Gastrocnemius medialis (tissue), 4 donors: ENCODE measurements at regions not wholly inside any gene's neighbourhood (a gene's known extent, or its start where the extent isn't known, plus 50 kb on each side); places are given as distances from the start of the nearest gene placed in this dataset.
A peak's percentile ranks its signal among the peaks of the same experiment; 100 is the strongest.

ENCODE experiments used
- ATAC-seq, 2 donors: fragments of 150-250 bp; one replicate each; pipeline ENCODE4 v1.9.1; 2016
- DNase-seq, 2 donors: peaks; one replicate each; pipeline ENCODE4 v3.0.0-alpha.2; 2019
- H3K27ac ChIP-seq, 4 donors: fragments of 200-600 bp; sonication (generic); 1 replicate in 1 of 4; 2 replicates in 3 of 4; pipeline ENCODE4 v1.5.1; 2016 to 2018; ENCODE audit warnings: mild to moderate bottlenecking in 2 of 4, moderate library complexity in 1 of 4
- H3K27me3 ChIP-seq, 3 donors: fragments of 200-600 bp; sonication (generic) in 2 of 3; 1 replicate in 1 of 3; 2 replicates in 2 of 3; pipeline versions ENCODE4 v1.5.1 to v1.6.0; 2016 to 2019; ENCODE audit warnings: mild to moderate bottlenecking in 1 of 3, moderate library complexity in 1 of 3
- H3K36me3 ChIP-seq, 2 donors: fragments of 200-600 bp; sonication (generic) in 1 of 2; one replicate each; pipeline ENCODE4 v1.5.1; 2017 to 2018
- H3K4me1 ChIP-seq, 2 donors: fragments of 200-600 bp; sonication (generic) in 1 of 2; one replicate each; pipeline ENCODE4 v1.5.1; 2016 to 2017; ENCODE audit warnings: mild to moderate bottlenecking in 2 of 2
- H3K4me3 ChIP-seq, 4 donors: fragments of 200-600 bp; sonication (generic) in 3 of 4; 1 replicate in 1 of 4; 2 replicates in 3 of 4; pipeline ENCODE4 v1.5.1; 2016 to 2019; ENCODE audit warnings: mild to moderate bottlenecking in 2 of 4
- H3K9me3 ChIP-seq, 3 donors: fragments of 200-600 bp; sonication (generic) in 2 of 3; 1 replicate in 1 of 3; 2 replicates in 2 of 3; pipeline ENCODE4 v1.5.1; 2016 to 2019
- POLR2A ChIP-seq, 2 donors: fragments of 450-650 bp; IDR thresholded peaks; one replicate each; pipeline ENCODE4 v1.6.1; 2017; ENCODE audit warnings: antibody characterized with exemption in 2 of 2, mild to moderate bottlenecking in 2 of 2, moderate library complexity in 2 of 2
- in situ Hi-C, 4 donors: fragments of 200-750 bp; cut with MboI; loops; one replicate each; pipeline versions ENCODE4 v1.15.0 to v1.8.0; 2017; ENCODE audit warnings: low sequenced_read_pairs in 4 of 4
- intact Hi-C: fragments of 100-400 bp; cut with DNase I; formaldehyde crosslinking; loops from one replicate; pipeline ENCODE4 v1.15.1; 2023; ENCODE audit warnings: low total_unique reads
- TF ChIP-seq, protein P1 (sequence below), 5 experiments: fragments of 450-650 bp in 3 of 5; fragments of 200-600 bp in 2 of 5; sonication (generic) in 2 of 5; IDR thresholded peaks in 4 of 5; conservative IDR thresholded peaks in 1 of 5; 1 replicate in 4 of 5; 2 replicates in 1 of 5; pipeline ENCODE4 v1.5.1; 2016 to 2019; ENCODE audit warnings: antibody characterized with exemption in 5 of 5, mild to moderate bottlenecking in 3 of 5, moderate library complexity in 3 of 5

DNA sequence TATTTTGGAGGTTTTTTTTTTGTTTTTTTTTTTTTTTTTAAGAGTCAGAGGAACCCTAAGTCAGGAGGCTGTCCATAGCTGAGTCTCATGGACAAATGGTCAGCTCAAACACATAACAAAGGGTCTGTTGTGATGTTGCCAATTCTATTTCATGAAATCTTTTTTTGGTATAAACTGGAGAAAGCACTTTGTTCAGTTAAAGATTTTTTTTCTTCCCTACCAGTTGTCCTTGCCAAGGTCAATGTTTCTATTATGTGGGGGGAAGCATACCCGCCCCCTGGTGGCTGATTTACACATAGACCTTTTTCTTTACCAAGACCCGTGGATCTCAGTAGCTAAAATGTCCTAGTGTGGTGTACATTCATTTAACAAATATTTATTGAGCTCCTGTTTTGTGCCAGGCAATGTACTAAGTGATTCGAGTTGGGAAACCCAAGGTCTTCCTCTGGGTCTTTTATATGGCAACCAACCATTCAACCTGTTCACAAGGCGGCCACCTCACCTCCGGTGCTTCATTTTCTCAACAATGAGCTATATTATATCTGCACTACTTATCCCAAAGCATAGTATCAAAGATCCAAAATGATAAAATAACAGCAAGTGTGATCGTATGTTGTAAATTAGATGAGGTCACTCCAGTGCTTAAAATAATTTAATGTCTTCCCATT, 214.5 kb downstream of the PAH start:
- Histone ChIP-seq H3K36me3 (no peaks in the 10 kb centered on the region), H3K27ac (no peak overlapping the region), H3K9me3 (no peaks in the 10 kb centered on the region), H3K4me3 (no peak overlapping the region), H3K4me1 (no peaks in the 10 kb centered on the region), H3K27me3 (no peaks in the 10 kb centered on the region)
- in situ Hi-C loops, result no loop called here
- intact Hi-C loops, result loop anchor here (5.0 kb wide), 1 partner anchor 765 kb away; no protein-coding TSS in a partner anchor
- TF ChIP-seq POLR2A (IDR thresholded peaks at IDR 0.05), result no peak
- TF ChIP-seq, protein P1, sequence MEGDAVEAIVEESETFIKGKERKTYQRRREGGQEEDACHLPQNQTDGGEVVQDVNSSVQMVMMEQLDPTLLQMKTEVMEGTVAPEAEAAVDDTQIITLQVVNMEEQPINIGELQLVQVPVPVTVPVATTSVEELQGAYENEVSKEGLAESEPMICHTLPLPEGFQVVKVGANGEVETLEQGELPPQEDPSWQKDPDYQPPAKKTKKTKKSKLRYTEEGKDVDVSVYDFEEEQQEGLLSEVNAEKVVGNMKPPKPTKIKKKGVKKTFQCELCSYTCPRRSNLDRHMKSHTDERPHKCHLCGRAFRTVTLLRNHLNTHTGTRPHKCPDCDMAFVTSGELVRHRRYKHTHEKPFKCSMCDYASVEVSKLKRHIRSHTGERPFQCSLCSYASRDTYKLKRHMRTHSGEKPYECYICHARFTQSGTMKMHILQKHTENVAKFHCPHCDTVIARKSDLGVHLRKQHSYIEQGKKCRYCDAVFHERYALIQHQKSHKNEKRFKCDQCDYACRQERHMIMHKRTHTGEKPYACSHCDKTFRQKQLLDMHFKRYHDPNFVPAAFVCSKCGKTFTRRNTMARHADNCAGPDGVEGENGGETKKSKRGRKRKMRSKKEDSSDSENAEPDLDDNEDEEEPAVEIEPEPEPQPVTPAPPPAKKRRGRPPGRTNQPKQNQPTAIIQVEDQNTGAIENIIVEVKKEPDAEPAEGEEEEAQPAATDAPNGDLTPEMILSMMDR (IDR thresholded peaks at IDR 0.05 in 4 of 5, conservative IDR thresholded peaks at IDR 0.05 in 1 of 5), result peak in 4 of 5 experiments; percentile 36 to 54 (median 43)
- DNase-seq (peak in 1 of 2 donors; percentile 34), ATAC-seq (no peak)

DNA sequence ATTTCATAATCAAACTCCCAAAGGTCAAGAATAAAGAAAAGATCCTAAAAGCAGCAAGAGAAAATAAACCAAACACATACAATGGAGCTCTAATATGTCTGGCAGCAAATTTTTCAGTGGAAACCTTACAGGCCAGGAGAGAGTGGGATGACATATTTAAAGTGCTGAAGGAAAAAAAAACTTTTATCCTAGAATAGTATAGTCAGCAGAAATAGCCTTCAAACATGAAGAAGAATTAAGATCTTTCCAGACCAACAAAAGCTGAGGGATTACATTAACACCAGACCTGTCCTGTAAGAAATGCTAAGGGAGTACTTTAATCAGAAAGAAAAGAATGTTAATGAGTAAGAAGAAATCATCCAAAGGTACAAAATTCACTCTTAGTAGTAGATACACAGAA, 215.7 kb upstream of the IGF1 start:
- ATAC-seq, result no peak
- Histone ChIP-seq H3K36me3 (no peaks in the 10 kb centered on the region), H3K4me1 (no peaks in the 10 kb centered on the region), H3K27me3 (no peaks in the 10 kb centered on the region), H3K9me3 (no peaks in the 10 kb centered on the region), H3K27ac (no peak overlapping the region), H3K4me3 (no peak overlapping the region)
- no peak for DNase-seq
- intact Hi-C loops, result no loop called here
- TF ChIP-seq POLR2A (IDR thresholded peaks at IDR 0.05), result no peak
- TF ChIP-seq, protein P1 (IDR thresholded peaks at IDR 0.05 in 4 of 5, conservative IDR thresholded peaks at IDR 0.05 in 1 of 5), result no peak
- in situ Hi-C loops, result no loop called here

DNA sequence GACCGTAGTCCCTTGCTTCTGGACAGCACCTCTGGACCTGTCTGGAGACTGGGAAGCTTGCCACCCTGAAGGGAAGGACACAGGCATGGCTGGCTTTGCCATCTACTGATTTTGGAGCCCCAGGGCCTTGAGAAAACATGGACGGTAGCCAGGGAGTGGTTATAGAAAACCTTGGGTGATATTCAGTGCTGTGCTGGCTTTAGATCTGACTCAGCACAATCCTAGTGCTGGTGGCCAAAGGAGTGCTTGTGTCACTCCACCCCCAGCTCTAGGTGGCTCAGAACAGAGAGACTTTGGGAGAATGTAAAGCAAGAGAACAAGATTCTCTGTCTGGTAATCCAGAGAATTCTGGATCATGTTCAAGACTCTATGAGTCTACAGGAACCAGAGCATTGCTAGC, 214.5 kb upstream of the IGF1 start:
- DNase-seq, result no peak
- no peaks in the 10 kb centered on the region for H3K9me3 ChIP-seq
- ATAC-seq, result no peak
- in situ Hi-C loops (no loop called here), intact Hi-C loops (no loop called here)
- H3K27me3 ChIP-seq, result no peaks in the 10 kb centered on the region
- no peaks in the 10 kb centered on the region for H3K36me3 ChIP-seq
- no peak overlapping the region for H3K27ac ChIP-seq
- H3K4me3 ChIP-seq, result no peak overlapping the region
- TF ChIP-seq, protein P1 (IDR thresholded peaks at IDR 0.05 in 4 of 5, conservative IDR thresholded peaks at IDR 0.05 in 1 of 5), result no peak
- TF ChIP-seq POLR2A (IDR thresholded peaks at IDR 0.05), result no peak
- H3K4me1 ChIP-seq, result no peaks in the 10 kb centered on the region

DNA sequence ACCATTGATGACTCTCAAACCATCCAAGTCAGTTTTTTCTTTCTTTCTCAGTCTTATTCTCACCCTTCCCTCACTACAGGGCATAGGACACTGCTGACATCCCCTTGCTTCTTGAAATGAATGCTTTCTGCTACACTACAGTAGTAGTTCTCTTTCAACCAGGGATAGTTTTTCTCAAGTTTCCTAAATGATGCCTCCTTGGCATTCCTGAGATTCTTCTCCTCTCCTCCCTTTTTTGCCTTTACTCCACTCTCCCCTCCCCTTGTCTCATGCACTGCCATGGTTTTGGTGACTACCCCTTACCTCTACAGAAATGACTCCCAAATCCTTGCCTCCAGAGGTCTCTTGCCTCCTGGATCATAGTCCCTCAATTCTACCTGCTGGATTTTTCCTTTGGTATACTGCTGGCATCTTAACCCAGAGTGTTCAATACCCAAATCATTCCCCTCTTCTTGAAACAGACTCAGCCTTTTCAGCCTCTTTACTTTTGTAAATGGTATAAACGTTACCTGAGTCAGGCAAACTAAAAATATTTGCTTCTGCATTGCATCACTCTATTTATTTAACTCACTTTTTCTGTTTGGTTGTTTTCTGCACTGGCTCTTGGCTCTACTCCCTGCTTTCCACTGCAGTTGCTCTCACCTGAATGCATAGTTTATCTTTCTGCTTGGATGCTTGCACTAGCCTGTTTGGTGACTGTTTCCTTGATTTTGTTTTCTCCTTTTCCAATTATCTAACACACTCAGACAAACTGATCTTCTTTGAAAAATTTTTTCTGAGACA, 211.6 kb upstream of the IGF1 start:
- no peak for ATAC-seq
- Histone ChIP-seq H3K4me1 (no peaks in the 10 kb centered on the region), H3K27ac (no peak overlapping the region), H3K9me3 (no peaks in the 10 kb centered on the region), H3K4me3 (no peak overlapping the region), H3K27me3 (no peaks in the 10 kb centered on the region), H3K36me3 (no peaks in the 10 kb centered on the region)
- intact Hi-C loops, result no loop called here
- no peak for DNase-seq
- TF ChIP-seq, protein P1 (IDR thresholded peaks at IDR 0.05 in 4 of 5, conservative IDR thresholded peaks at IDR 0.05 in 1 of 5), result no peak
- TF ChIP-seq POLR2A (IDR thresholded peaks at IDR 0.05), result no peak
- in situ Hi-C loops, result no loop called here
